ENCODE measurements at regions not wholly inside any gene's neighbourhood (a gene's known extent, or its start where the extent isn't known, plus 50 kb on each side); places are given as distances from the start of the nearest gene placed in this dataset.

DNA sequence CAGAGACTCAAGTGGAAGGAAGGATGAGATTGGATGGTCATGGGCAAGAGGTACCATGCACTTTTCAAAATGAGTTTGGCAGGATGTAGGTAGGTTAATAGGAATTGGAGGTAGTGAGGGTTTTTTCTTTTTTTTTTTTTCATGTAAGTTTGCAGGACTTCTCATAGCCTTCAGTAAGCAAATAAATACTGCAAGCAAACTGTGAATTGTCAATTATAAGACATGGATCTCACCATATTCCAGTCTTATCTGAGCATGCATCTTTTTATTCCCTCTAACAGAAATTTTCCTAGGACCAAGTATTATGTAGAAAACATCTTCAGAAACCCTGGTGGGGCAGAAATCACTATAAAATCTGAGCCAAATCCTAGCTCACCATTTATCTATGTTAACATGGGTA lies 584.6 kb upstream of the CDH5 start:
- TF ChIP-seq CTCF (IDR thresholded peaks at IDR 0.05) (no peak), EZH2 (IDR thresholded peaks at IDR 0.05; ENCODE audit: borderline replicate concordance, insufficient read depth, low read depth, low read length, poor library complexity, severe bottlenecking) (no peak)
